ENCODE measurements at regions not wholly inside any gene's neighbourhood (a gene's known extent, or its start where the extent isn't known, plus 50 kb on each side); places are given as distances from the start of the nearest gene placed in this dataset.

- DNase-seq (ENCODE audit: low spot score): no peak
- intact Hi-C loops (cut with DNase I): loop anchor here (10.0 kb wide), 3 partner anchors 111 to 831 kb away; no protein-coding TSS in a partner anchor
Observed at GRCh38 chr2:12173271-12173942, 427.0 kb downstream of the LPIN1 start.

DNA sequence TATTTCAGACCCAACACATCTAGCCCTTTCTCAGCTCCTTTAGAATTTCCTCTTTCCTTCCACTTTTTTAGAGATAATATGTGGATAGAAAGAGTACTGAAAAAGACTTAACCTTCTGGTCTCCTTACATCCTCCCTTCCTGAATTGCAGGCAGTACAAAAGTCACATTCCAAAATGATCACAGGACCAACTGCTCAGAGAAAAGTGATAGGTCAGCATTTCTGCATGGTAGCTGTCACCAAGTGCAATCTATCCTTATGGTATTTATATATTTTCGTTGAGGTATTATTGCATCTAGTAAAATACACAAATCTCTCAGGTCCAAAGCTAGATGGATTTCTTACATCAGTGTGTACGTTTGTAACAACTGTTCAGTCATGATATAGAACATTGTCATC, 427.5 kb downstream of the LPIN1 start:
- intact Hi-C loops (cut with DNase I): loop anchor here (10.0 kb wide), 3 partner anchors 111 to 831 kb away; no protein-coding TSS in a partner anchor
- no peak for DNase-seq (ENCODE audit: low spot score)

- intact Hi-C loops (cut with DNase I): loop anchor here (10.0 kb wide), 3 partner anchors 109 to 829 kb away; no protein-coding TSS in a partner anchor
- no peak for DNase-seq (ENCODE audit: low spot score)
Observed at GRCh38 chr2:12175323-12175722, 428.9 kb downstream of the LPIN1 start.

GRCh38 chr2:12176623-12177454, 430.4 kb downstream of the LPIN1 start:
- intact Hi-C loops (cut with DNase I): loop anchor here (10.0 kb wide), 3 partner anchors 108 to 828 kb away; no protein-coding TSS in a partner anchor
- no peak for DNase-seq (ENCODE audit: low spot score)

DNA sequence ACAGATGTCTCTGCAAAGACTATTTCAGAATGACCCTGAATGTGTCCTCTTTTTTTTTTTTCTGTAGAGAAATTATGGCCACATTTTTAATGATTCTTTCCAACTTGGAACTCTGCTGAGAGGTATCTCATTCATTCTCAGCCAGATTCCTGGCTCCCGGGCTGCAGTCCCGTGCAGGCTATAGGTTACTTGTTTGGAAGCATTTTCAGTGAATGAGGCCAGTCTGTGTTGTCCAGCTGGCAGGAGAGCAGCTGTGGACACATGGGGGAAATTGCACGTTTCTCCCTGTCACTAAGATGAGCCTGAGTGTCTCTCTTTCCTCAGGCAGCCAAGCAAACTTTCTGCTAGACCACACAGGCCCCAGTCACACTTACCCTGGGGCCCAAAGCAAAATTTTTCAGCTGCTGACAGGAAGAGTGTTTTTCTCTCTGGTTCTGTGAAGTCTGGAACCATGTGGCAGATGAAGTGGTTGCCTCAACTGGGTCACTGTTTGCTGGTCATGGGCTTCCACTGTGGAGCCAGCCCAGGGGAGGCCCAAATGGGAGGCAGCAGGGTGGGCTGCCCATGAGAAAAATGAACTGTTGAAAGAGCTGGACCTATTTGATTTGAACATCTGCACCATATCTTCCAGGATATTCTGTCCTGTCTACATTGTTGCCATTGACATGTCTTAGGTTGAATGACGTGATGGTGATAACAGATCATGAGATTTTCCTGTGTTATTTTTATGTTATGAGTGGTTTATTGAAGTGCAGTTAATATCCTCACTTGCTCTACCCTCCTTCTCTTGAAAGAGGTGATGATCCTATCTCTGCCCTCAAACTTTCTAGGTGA, 431.2 kb downstream of the LPIN1 start:
- intact Hi-C loops (cut with DNase I): loop anchor here (10.0 kb wide), 3 partner anchors 107 to 827 kb away; no protein-coding TSS in a partner anchor
- no peak for DNase-seq (ENCODE audit: low spot score)

GRCh38 chr2:12178289-12179080, 432.1 kb downstream of the LPIN1 start:
- DNase-seq (ENCODE audit: low spot score): no peak
- intact Hi-C loops (cut with DNase I): loop anchor here (10.0 kb wide), 3 partner anchors 106 to 826 kb away; no protein-coding TSS in a partner anchor

- intact Hi-C loops (cut with DNase I): no loop called here
- DNase-seq (ENCODE audit: low spot score): no peak
Observed at GRCh38 chr2:12180031-12180430, 433.6 kb downstream of the LPIN1 start.

GRCh38 chr2:12183032-12183645, 436.7 kb downstream of the LPIN1 start:
- no peak for DNase-seq (ENCODE audit: low spot score)
- intact Hi-C loops (cut with DNase I): no loop called here

GRCh38 chr2:12192762-12193161, 446.3 kb downstream of the LPIN1 start:
- intact Hi-C loops (cut with DNase I): no loop called here

DNA sequence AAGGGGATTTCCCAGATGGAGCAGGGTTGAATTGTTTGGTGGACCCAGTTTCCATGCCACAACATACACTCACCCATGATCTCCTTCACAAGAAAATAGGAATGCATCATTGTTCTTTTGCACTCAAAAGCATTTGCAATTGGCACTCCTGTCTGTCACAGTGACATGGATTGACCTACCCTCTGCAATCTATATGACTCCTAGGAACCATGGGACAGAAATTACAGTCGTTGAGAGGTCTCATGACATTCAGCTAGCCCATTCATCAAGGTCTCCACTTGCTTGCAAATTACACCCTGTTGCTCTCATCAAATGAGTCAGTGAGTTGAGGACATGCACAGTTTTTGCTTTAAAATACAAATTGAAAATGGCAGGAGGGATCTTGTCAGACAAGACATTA, 448.5 kb downstream of the LPIN1 start:
- DNase-seq (ENCODE audit: low spot score): no peak
- intact Hi-C loops (cut with DNase I): no loop called here

More at GRCh38 chr2:12192762-12193161, 446.3 kb downstream of the LPIN1 start:
- no peak for DNase-seq (ENCODE audit: low spot score)

DNA sequence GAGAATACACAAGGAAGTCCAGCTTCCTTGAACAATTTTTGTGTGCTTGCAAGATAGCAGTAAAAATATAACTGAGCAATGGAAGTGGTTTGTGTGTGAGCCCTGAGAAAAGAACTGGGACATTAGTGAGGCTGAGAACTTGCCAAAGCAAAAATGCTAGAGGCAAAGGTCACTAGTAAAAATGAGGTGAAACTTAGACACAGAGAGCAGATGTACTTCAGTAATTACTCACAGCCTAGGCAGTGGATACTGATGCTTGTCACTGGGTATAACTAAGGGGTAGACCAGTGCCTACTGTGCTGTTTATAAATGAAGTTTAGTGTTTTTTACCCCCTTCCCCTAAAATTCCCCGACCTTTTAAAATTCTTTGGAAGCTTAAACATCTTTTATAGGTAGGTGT, 450.1 kb downstream of the LPIN1 start:
- DNase-seq (ENCODE audit: low spot score): no peak
- intact Hi-C loops (cut with DNase I): no loop called here

DNA sequence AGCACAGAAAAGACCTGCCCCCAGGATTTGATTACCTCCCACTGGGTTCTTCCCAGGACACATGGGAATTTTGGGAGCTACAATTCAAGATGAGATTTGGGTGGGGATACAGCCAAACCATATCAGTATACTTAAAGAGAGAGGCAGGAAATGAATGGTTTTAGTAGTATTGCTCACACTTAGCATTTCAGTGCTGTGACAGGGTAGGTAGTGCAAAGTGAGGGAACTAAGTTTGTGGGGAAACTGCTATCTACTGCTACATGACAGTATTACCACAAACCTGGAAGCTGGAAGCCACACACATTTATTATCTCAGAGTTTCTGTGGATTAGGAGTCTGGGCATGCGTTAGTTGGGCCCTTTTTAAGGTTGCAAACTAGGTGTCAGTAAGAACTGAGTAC, 450.7 kb downstream of the LPIN1 start:
- intact Hi-C loops (cut with DNase I): no loop called here

DNA sequence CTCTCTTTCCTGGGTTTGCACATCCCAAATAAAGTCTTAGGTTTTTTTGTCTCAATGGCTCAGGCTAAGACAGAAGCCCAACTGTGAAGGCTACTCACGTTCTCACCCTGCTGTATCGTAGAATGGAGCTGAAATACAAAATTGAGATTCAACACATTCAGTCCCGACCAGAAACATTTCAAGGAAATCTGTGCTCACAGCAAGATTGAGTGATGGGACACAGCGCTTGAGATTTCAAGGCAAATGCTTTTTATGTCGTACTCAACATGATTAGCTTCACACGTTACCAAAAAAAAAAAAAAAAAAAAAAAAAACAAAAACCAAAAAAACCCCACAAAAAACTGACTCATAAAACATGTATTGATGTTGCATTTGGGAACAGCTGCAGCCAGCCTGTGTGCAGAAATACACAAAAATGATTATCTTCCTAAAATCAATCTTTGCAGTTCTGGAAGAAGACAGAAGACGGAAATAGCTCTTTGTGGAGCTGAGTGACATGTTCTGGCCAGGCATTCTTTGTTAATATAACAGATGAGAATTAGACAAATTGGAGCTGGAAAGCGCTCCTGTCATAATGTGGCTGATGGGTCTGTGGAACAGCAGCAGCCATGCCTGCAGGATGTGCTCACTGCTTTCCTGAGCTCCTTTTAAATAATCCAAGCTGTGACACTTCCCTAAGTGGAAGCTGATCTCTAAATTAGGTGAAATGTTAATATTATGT, 453.2 kb downstream of the LPIN1 start:
- intact Hi-C loops (cut with DNase I): no loop called here
- DNase-seq (ENCODE audit: low spot score): no peak

More for the DNA sequence above, 450.7 kb downstream of the LPIN1 start:
- DNase-seq (ENCODE audit: low spot score): no peak

- intact Hi-C loops (cut with DNase I): no loop called here
- no peak for DNase-seq (ENCODE audit: low spot score)
Observed at GRCh38 chr2:12201369-12201768, 454.9 kb downstream of the LPIN1 start.

GRCh38 chr2:12202313-12203075, 456.1 kb downstream of the LPIN1 start:
- no peak for DNase-seq (ENCODE audit: low spot score)
- intact Hi-C loops (cut with DNase I): no loop called here

DNA sequence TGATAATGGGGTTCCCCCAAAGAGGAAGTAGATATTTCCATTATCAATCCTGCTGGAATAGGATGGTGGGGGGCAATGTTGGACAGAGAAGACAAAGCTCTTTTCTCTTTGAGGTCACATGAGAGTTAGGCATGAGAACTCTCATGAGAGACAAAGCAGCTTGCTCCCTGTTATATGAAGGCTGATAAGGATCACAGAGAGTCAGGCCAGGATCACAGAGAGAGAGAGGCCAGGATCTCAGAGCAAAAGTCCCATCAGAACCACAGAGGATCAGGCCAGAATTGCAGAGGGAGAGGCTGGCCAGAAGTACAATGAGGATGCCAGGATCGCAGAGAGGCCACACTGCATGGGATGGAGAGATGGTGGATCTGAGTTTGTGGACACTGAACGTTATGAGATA, 457.1 kb downstream of the LPIN1 start:
- intact Hi-C loops (cut with DNase I): no loop called here
- no peak for DNase-seq (ENCODE audit: low spot score)

- intact Hi-C loops (cut with DNase I): no loop called here
- DNase-seq (ENCODE audit: low spot score): no peak
Observed at GRCh38 chr2:12205086-12205485, 458.7 kb downstream of the LPIN1 start.
